Stomach smooth muscle (tissue), 2 donors: ENCODE measurements at regions not wholly inside any gene's neighbourhood (a gene's known extent, or its start where the extent isn't known, plus 50 kb on each side); places are given as distances from the start of the nearest gene placed in this dataset.

Source experiments
- H3K27ac ChIP-seq: one replicate; pipeline ENCODE4 v1.7.0; 2013; ENCODE audit warnings: mild to moderate bottlenecking, low read length, inconsistent platforms
- H3K27me3 ChIP-seq, 2 donors: one replicate each; pipeline ENCODE4 v1.7.0; 2013; ENCODE audit warnings: low read length in 2 of 2; ENCODE audit not compliant: insufficient read depth in 2 of 2, control insufficient read depth in 1 of 2
- H3K36me3 ChIP-seq, 2 donors: one replicate each; pipeline ENCODE4 v1.7.0; 2013; ENCODE audit warnings: low read length in 2 of 2; ENCODE audit not compliant: control insufficient read depth in 2 of 2, insufficient read depth in 2 of 2
- H3K4me1 ChIP-seq: one replicate; pipeline ENCODE4 v1.7.0; 2013; ENCODE audit warnings: low read length; ENCODE audit not compliant: control insufficient read depth, insufficient read depth
- H3K4me3 ChIP-seq, 2 donors: one replicate each; pipeline ENCODE4 v1.7.0; 2013; ENCODE audit warnings: low read length in 2 of 2
- H3K9ac ChIP-seq, 2 donors: one replicate each; pipeline ENCODE4 v1.7.0; 2013; ENCODE audit warnings: low read length in 2 of 2, mild to moderate bottlenecking in 1 of 2
- H3K9me3 ChIP-seq, 2 donors: one replicate each; pipeline ENCODE4 v1.7.0; 2013; ENCODE audit warnings: low read length in 2 of 2; ENCODE audit not compliant: control insufficient read depth in 2 of 2
- donor health status: healthy.
- donor health status: Pancreatic carcinoma.

- H3K4me3 ChIP-seq = no peak overlapping the region
- H3K27me3 ChIP-seq = no peaks in the 10 kb centered on the region
- no peak overlapping the region for H3K9ac ChIP-seq
- no peak overlapping the region for H3K27ac ChIP-seq
- no peaks in the 10 kb centered on the region for H3K4me1 ChIP-seq
- peaks cover 0 to 3% of the 10 kb centered on the region in 2 donors for H3K9me3 ChIP-seq
- no peaks in the 10 kb centered on the region for H3K36me3 ChIP-seq
Observed at GRCh38 chr6:156647991-156648390, 129.2 kb upstream of the ARID1B start.

DNA sequence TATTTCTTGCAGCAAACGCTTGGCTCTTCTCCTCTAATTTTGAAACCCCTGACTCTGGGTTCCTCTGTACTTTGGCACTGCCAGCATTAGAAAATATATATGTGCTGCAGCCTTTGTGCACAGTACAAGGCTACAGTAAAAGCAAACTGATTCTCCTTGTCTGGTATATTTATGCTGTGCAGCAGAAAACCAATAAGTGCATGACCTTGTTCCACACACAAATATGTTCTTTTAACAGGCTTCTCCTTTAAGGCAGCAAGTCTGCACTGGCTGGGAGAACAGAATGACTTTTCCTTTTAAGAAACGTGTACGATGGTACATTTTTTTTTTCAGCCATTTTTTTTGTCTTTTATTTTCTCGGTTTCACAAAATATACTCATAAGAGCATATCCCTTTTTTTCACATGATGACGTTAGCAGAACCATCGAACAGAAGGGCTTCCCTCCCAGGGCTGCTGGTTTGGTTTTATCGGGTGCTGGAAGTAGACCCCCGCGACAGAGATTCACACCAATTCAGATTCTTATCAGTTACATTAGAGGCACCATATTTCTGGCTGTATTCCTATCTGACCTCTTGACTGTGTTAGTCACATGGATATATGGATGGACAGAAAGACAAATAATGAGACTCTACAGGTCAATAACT lies 129.9 kb upstream of the ARID1B start:
- Histone ChIP-seq H3K27me3 (no peaks in the 10 kb centered on the region), H3K4me3 (no peak overlapping the region), H3K27ac (no peak overlapping the region), H3K9me3 (peaks cover 0 to 3% of the 10 kb centered on the region in 2 donors), H3K9ac (no peak overlapping the region), H3K36me3 (no peaks in the 10 kb centered on the region), H3K4me1 (no peaks in the 10 kb centered on the region)

- H3K27ac ChIP-seq = no peak overlapping the region
- H3K4me3 ChIP-seq = no peak overlapping the region
- H3K9me3 ChIP-seq = peaks cover 0 to 3% of the 10 kb centered on the region in 2 donors
- H3K4me1 ChIP-seq = no peaks in the 10 kb centered on the region
- no peak overlapping the region for H3K9ac ChIP-seq
- no peaks in the 10 kb centered on the region for H3K36me3 ChIP-seq
- no peaks in the 10 kb centered on the region for H3K27me3 ChIP-seq
Observed at GRCh38 chr6:156646496-156646895, 130.7 kb upstream of the ARID1B start.

- no peaks in the 10 kb centered on the region for H3K4me1 ChIP-seq
- H3K36me3 ChIP-seq = no peaks in the 10 kb centered on the region
- no peak overlapping the region for H3K4me3 ChIP-seq
- no peaks in the 10 kb centered on the region for H3K9me3 ChIP-seq
- H3K27ac ChIP-seq = no peak overlapping the region
- H3K27me3 ChIP-seq = no peaks in the 10 kb centered on the region
- no peak overlapping the region for H3K9ac ChIP-seq
Observed at GRCh38 chr6:156645097-156645496, 132.1 kb upstream of the ARID1B start.

DNA sequence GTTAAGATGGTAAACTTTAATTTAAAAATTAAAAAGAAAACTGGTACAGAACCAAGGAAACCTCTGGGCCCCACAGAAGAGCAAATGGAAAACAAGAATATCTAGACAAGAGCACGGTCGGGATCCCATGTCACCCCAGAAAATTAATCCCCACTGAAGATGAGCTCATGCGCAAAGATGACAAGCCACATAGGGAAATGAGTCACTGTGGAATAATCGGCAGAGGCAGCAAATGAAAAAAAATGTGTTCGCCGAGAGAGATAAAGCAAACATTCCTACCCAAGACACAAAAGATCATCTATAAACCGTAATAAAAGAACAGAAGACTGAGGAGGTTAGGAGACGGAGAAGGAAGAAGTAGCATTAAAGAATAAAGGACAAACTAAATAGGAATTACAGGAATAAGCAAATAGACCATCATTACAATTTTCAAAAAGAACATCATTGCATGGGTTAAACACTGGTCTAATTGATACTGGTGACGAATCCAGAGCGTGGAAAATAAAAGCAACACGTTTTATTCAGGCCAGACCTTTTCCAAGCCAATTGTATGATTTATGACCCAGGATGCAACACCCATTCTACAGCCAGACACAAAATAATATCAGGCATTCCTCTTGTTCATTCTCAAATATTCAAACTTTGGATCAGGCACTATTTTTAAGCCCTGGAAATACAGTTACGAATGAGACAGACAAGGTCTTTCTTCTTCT lies 138.0 kb upstream of the ARID1B start:
- H3K4me1 ChIP-seq = no peaks in the 10 kb centered on the region
- H3K36me3 ChIP-seq = no peaks in the 10 kb centered on the region
- no peak overlapping the region for H3K27ac ChIP-seq
- no peak overlapping the region for H3K9ac ChIP-seq
- no peaks in the 10 kb centered on the region for H3K27me3 ChIP-seq
- H3K9me3 ChIP-seq = no peaks in the 10 kb centered on the region
- H3K4me3 ChIP-seq = no peak overlapping the region

DNA sequence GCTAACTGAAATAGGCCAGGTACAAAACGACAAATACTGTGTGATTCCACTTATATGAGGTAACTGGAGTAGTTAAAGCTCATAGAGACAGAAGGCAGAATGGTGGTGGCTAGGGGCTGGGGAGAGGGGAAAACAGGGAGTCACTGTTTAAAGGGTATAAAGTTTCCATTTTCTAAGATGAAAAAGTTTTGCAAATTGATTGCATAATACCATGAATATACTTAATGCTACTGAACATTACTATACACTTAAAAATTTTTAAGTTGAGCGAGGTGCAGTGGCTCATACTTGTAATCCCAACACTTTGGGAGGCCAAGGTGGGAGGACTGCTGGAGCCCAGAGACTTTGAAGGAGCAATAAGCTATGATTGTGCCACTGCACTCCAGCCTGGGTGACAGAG lies 138.6 kb upstream of the ARID1B start:
- Histone ChIP-seq H3K4me1 (no peaks in the 10 kb centered on the region), H3K9me3 (no peaks in the 10 kb centered on the region), H3K9ac (no peak overlapping the region), H3K4me3 (no peak overlapping the region), H3K27me3 (no peaks in the 10 kb centered on the region), H3K27ac (no peak overlapping the region), H3K36me3 (no peaks in the 10 kb centered on the region)

DNA sequence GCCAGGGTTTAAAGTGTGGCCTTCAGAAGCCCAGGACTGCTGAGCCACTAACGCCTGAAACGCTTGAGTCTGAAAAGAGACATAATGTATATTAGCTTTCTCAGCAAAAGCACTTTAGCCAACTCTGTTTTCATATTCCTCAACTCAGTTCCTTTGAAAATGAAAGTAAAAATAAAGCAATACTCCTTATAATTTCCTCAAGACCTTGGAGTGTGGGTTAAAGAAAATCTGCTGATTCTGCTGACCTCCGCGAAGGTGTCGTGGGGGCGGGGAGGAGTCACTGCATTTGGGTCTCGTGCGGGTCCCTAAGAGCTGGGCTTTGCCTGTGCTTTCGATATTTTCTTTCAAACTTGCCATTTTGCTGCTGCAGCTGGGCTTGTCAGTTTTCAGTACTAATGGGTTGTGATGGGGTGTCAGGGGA lies 142.2 kb upstream of the ARID1B start:
- peak overlapping the region; percentile 43 to 44 for H3K4me3 ChIP-seq
- no peak overlapping the region for H3K9ac ChIP-seq
- no peaks in the 10 kb centered on the region for H3K4me1 ChIP-seq
- H3K27ac ChIP-seq = no peak overlapping the region
- no peaks in the 10 kb centered on the region for H3K36me3 ChIP-seq
- no peaks in the 10 kb centered on the region for H3K9me3 ChIP-seq
- no peaks in the 10 kb centered on the region for H3K27me3 ChIP-seq

- Histone ChIP-seq H3K4me1 (no peaks in the 10 kb centered on the region), H3K9ac (no peak overlapping the region), H3K36me3 (no peaks in the 10 kb centered on the region), H3K27me3 (no peaks in the 10 kb centered on the region), H3K9me3 (no peaks in the 10 kb centered on the region), H3K27ac (no peak overlapping the region), H3K4me3 (no peak overlapping the region)
Observed at GRCh38 chr6:156634048-156634447, 143.1 kb upstream of the ARID1B start.

GRCh38 chr6:156633291-156633690 lies 143.9 kb upstream of the ARID1B start:
- Histone ChIP-seq H3K4me1 (no peaks in the 10 kb centered on the region), H3K27me3 (no peaks in the 10 kb centered on the region), H3K4me3 (no peak overlapping the region), H3K9me3 (no peaks in the 10 kb centered on the region), H3K27ac (no peak overlapping the region), H3K36me3 (no peaks in the 10 kb centered on the region), H3K9ac (no peak overlapping the region)

- H3K27me3 ChIP-seq = no peaks in the 10 kb centered on the region
- no peak overlapping the region for H3K9ac ChIP-seq
- H3K36me3 ChIP-seq = no peaks in the 10 kb centered on the region
- no peak overlapping the region for H3K4me3 ChIP-seq
- H3K27ac ChIP-seq = no peak overlapping the region
- H3K4me1 ChIP-seq = no peaks in the 10 kb centered on the region
- no peaks in the 10 kb centered on the region for H3K9me3 ChIP-seq
Observed at GRCh38 chr6:156630613-156631302, 146.4 kb upstream of the ARID1B start.

- no peaks in the 10 kb centered on the region for H3K4me1 ChIP-seq
- no peak overlapping the region for H3K4me3 ChIP-seq
- no peaks in the 10 kb centered on the region for H3K36me3 ChIP-seq
- no peaks in the 10 kb centered on the region for H3K27me3 ChIP-seq
- no peak overlapping the region for H3K9ac ChIP-seq
- H3K9me3 ChIP-seq = no peaks in the 10 kb centered on the region
- no peak overlapping the region for H3K27ac ChIP-seq
Observed at GRCh38 chr6:156628805-156629204, 148.4 kb upstream of the ARID1B start.
